Esophagus muscularis mucosa (tissue), 3 donors: ENCODE measurements at regions not wholly inside any gene's neighbourhood (a gene's known extent, or its start where the extent isn't known, plus 50 kb on each side); places are given as distances from the start of the nearest gene placed in this dataset.

ENCODE experiments used
- CTCF ChIP-seq, 3 experiments: fragments of 200-600 bp in 2 of 3; fragments of 450-650 bp in 1 of 3; sonication (generic) in 2 of 3; IDR thresholded peaks; one replicate each; pipeline ENCODE4 v1.5.1; 2017 to 2019; ENCODE audit warnings: antibody characterized with exemption in 3 of 3, mild to moderate bottlenecking in 2 of 3, moderate library complexity in 1 of 3
- EP300 ChIP-seq: sonication (generic); formaldehyde crosslinking; IDR thresholded peaks from one replicate; pipeline ENCODE4 v1.6.1; 2017; ENCODE audit warnings: antibody characterized with exemption

GRCh38 chr2:17079262-17079661, 413.6 kb upstream of the CYRIA start:
- TF ChIP-seq CTCF (IDR thresholded peaks at IDR 0.05) (no peak), EP300 (no peak)
